K562 (cell line): ENCODE measurements at regions not wholly inside any gene's neighbourhood (a gene's known extent, or its start where the extent isn't known, plus 50 kb on each side); places are given as distances from the start of the nearest gene placed in this dataset.

Source experiments
- FOXP1 ChIP-seq: sonication (generic); formaldehyde crosslinking; IDR thresholded peaks from 2 replicates; pipeline ENCODE4 v1.8.0; 2022; ENCODE audit warnings: mild to moderate bottlenecking, missing genetic modification reagents
- KAT7 ChIP-seq: sonication (generic); formaldehyde crosslinking; IDR thresholded peaks from 2 replicates; pipeline ENCODE4 v1.8.0; 2022; ENCODE audit warnings: missing genetic modification reagents, mild to moderate bottlenecking, borderline replicate concordance
- KLF6 ChIP-seq: fragments of 250-450 bp; sonication (Bioruptor Pico); IDR thresholded peaks from 2 replicates; pipeline ENCODE4 v1.4.0; 2020; ENCODE audit warnings: mild to moderate bottlenecking, moderate library complexity, borderline replicate concordance
- NFE2 ChIP-seq: IDR thresholded peaks from 2 replicates; pipeline ENCODE4 v1.6.1; 2014; ENCODE audit warnings: antibody characterized with exemption, low read depth
- PHF8 ChIP-seq: fragments of 200-600 bp; sonication (generic); IDR thresholded peaks from 2 replicates; pipeline ENCODE4 v1.6.1; 2012; ENCODE audit warnings: mixed run types, mild to moderate bottlenecking, inconsistent platforms, low read length, moderate library complexity, borderline replicate concordance
- POLR2A ChIP-seq: fragments of 450-650 bp; conservative IDR thresholded peaks from 2 replicates; pipeline ENCODE4 v1.6.1; 2016
- RAD21 ChIP-seq, 2 experiments: fragments of 250-450 bp in 1 of 2; fragments of 450-650 bp in 1 of 2; sonication (Bioruptor Pico) in 1 of 2; formaldehyde crosslinking in 1 of 2; IDR thresholded peaks in 1 of 2; conservative IDR thresholded peaks in 1 of 2; 2 replicates each; pipeline versions ENCODE4 v1.4.0 to v1.8.0; 2020 to 2022; ENCODE audit warnings: mild to moderate bottlenecking in 2 of 2, moderate library complexity in 1 of 2
- RCOR1 ChIP-seq, 2 experiments: IDR thresholded peaks; 2 replicates each; pipeline ENCODE4 v1.6.1; 2012; ENCODE audit warnings: low read depth in 2 of 2, low read length in 2 of 2, borderline replicate concordance in 1 of 2, improper control_type of control experiment in 1 of 2
- ZBTB7A ChIP-seq: IDR thresholded peaks from 2 replicates; pipeline ENCODE4 v1.6.1; 2011; ENCODE audit warnings: low read depth, mild to moderate bottlenecking, low read length, moderate library complexity, borderline replicate concordance; ENCODE audit not compliant: control insufficient read depth
- ZEB2 ChIP-seq: fragments of 450-650 bp; IDR thresholded peaks from 2 replicates; pipeline ENCODE4 v1.6.1; 2016
- ZNF644 ChIP-seq: fragments of 200-800 bp; sonication (Bioruptor generic); IDR thresholded peaks from 2 replicates; pipeline ENCODE4 v1.6.1; 2016; ENCODE audit warnings: low read depth, missing genetic modification characterization, missing compliant biosample characterization
- ZNF785 ChIP-seq: fragments of 250-450 bp; sonication (Bioruptor Pico); IDR thresholded peaks from 2 replicates; pipeline ENCODE4 v1.4.0; 2020; ENCODE audit warnings: mild to moderate bottlenecking

DNA sequence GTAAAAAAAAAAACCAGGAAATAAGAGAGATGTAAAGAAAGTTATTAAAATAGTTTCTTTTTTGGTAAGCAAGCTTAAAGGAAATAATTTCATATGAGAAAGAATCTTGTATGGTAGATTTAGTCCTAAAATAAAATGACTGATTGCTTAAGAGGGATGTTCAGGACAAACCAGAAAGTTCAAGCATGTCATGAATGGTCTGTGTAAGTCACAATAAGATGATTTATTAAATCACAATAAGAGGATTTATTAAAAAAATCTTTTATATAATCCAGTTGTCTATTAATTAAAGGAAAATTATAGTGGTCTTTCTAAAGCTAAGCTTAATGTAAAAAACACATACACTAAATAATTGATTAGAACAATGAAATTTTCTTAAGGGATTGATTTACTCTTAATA is 91.8 kb upstream of the OR13F1 start:
- TF ChIP-seq FOXP1 (CRISPR knock-in tag): no peak
- no peak for TF ChIP-seq RCOR1 (IDR thresholded peaks at IDR 0.05; ENCODE audit: borderline replicate concordance in 1 of 2, low read depth in 2 of 2, low read length in 2 of 2)
- TF ChIP-seq ZNF785: no peak
- TF ChIP-seq ZBTB7A: no peak
- no peak for TF ChIP-seq NFE2
- no peak for TF ChIP-seq KLF6
- no peak for TF ChIP-seq ZEB2
- TF ChIP-seq ZNF644 (tag): no peak
- no peak for TF ChIP-seq RAD21 (CRISPR knock-in tag; conservative IDR thresholded peaks at IDR 0.05 in 1 of 2, IDR thresholded peaks at IDR 0.05 in 1 of 2)
- TF ChIP-seq KAT7 (CRISPR knock-in tag): no peak
- TF ChIP-seq POLR2A: no peak
- no peak for TF ChIP-seq PHF8
